ENCODE measurements at regions not wholly inside any gene's neighbourhood (a gene's known extent, or its start where the extent isn't known, plus 50 kb on each side); places are given as distances from the start of the nearest gene placed in this dataset.
"Not testable (repeated sequence)": the region's sequence is repeated elsewhere in the genome, so short reads cannot be mapped to it uniquely, and the experiment has no call there.

DNA sequence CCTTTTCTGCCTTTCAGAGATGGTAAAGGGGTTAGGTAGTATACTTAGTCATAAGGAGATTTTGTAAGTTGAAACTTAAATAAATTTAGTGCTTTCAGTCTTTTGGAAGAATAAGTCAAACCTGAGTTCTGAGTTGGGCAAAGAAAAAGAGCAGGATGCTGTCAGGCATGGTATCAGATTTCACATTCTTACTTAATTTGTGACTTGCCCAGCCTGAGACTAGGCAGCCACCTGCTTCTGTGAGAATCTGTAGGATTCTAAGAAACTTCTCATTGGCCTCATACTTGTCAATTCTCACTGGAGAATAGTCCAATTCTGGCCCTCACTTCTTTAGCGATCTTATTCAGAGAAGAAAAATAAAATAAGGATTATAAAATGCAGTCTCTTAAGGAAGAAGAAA is 577.5 kb downstream of the DIPK2A start:
- DNase-seq: no peak

DNA sequence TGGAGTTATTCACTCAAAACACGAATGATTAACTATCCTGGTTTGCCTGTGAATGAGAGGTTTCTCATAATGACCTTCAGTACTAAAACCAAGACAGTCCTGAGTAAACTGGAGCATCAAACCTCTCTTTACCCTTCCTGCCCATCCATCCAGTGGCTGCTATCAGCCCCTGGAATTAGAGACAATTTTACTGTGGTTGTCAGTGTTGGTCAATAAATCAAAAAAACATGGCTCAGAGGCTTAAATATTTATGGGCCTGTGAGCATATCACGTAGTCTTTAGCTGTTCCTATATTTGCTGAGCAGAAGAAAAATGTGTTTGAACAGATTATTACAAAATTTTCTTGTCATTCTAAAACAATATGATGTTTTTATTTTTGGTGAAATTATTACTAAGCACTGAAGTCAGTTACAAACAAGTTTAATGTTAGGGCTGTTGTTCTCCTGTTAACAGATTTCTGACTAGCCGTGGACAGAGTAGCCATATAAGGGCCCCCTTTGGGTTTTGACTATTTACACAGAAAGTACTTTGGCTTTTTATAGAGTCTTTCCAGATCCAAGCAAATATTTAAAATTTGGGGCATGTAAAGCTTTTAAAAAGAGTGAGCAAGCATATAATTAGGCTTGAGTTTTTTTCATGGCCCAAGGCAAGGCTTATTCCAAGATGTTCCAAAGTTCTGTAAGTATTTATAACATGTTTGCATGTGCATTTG is 580.9 kb downstream of the DIPK2A start:
- DNase-seq: no peak

DNA sequence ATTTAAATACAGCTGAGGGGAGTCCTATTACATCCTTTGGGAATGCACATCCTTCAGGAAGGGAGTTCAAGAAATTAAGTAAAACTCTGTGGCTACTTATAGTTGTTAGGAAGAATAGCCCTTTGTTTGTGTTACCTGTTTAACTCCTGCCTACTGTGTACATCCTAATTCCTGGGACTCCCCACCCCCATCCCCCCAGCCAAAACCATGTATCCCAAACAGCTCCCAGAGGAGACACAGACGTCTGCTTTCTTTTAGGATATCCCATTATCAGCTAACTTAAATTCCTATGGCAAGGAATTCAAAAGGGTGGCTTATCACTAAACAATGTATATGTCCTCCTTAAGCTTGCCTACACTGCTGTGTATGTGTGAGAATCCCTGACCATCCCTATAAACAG is 581.7 kb downstream of the DIPK2A start:
- DNase-seq: no peak

DNA sequence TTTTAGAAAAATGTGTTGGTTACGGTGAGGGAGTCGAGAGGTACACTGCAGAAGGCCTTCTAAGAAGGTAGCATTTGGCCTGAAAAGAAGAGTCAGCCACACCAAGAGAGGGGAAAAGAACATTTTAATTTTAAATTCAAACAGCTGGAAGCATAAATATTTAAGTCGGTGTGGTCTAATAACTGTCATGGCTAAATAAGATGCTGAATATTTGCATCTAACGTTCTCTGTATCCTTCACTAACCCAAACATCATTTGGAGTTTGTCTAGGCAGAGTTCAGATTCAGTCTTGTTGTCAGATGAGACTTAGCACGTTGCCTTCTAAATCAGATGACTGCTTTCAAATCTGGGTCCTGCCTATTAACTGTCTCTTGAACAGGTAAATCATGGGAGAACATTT is 583.3 kb downstream of the DIPK2A start:
- no peak for DNase-seq

DNA sequence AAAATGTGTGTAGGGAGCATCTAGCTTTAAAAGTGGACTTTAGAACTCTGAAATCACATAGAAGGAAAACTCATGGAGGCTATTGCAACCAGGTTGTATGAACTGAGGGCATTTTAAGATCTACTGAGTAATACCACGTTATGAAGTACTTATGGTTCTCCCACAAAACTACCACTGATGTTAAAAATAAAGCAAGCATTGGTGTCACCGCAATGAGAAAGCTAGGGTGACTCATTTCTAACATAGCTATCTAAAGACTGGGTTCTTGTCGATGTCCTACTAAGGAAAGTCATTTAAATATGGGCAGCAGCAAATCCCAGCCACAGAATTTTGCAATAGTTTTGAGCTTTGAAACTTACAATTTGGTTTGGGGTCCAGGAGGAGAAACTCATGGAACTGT is 584.8 kb downstream of the DIPK2A start:
- no peak for DNase-seq

DNA sequence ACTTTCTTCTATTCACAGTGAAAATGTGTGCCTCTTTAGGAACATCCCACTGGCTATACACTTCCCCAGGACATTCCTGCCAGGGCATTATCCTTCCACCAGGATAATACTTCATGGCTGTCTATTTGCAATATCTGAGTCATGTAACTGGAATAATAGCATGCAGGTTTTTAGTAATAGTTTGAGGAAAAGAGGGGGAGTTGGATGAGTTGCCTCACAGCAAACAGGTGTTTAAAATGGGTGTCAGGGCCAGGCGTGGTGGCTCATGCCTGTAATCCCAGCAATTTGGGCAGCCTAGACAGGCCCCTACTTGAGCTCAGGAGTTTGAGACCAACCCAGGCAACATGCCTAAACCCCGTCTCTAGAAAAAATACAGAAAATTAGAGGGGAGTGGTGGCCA is 585.9 kb downstream of the DIPK2A start:
- DNase-seq: no peak

DNA sequence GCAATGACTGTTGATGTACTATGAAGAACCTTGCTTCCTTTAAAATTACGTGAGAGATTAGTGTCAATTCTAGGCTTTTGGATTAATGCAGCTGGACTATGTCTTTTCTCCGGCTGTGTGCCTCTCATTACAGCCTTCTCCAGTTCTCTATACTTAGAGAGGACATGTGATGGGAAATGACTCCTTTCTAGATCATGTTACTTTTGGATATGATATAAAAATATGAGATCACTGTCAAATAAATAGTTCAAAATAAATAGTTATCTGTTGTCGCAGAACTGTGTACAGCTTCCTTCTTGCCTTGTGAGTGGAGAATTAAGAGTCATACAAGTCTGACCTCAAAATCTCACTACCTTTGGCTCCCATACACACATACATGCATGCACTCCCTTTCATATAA is 592.4 kb downstream of the DIPK2A start:
- no peak for DNase-seq

DNA sequence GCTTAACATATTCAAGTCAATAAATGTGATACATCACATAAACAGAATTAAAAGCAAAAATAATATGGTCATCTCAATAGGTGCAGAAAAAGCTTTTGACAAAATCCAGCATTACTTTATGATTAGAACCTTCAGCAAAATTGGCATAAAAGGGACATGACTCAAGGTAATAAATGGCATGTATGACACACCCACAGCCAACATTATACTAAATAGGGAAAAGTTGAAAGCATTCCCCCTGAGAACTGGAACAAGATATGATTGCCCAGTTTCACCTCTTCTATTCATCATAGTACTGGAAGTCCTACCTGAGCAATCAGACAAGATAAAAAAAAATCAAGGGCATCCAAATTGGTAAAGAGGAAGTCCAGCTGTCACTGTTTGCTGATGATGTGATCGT is 594.7 kb downstream of the DIPK2A start:
- DNase-seq: no peak

DNA sequence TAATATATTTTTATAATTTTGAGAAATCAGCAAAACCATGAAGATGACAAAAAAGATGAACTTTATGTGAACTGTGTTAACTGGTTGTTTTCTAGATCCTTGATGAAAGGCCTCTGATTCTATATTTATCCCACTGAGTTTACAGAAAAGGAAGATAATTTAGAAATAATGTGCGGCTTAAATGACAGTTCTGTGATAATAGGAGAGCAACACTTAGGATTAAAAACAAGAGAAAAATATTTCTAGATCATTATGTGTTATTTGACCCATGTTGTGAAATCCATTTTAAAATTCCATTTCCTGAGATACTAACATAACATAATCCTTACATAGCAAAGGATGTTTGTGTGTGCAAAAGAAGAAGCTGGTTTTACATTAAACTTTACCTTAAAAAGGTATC is 598.0 kb downstream of the DIPK2A start:
- no peak for DNase-seq

DNA sequence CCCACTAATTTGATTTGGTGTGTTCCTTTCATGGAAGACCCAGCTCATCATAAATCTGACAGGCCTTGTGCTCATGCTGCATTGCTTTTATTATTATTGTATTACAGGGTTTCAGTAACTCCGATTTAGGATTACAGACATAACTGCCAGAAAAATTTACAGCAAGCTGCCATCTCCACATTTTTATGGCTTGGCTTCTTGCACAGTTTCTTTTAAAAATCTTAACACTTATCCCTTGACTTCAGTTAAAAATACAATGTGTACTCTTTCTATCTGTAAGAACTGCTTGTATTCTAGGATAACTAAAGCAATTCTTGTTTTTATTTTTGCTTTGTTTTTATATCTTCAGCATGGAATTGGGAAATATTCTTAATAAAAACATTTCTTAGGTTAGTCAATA is 612.2 kb downstream of the DIPK2A start:
- DNase-seq: no peak

DNA sequence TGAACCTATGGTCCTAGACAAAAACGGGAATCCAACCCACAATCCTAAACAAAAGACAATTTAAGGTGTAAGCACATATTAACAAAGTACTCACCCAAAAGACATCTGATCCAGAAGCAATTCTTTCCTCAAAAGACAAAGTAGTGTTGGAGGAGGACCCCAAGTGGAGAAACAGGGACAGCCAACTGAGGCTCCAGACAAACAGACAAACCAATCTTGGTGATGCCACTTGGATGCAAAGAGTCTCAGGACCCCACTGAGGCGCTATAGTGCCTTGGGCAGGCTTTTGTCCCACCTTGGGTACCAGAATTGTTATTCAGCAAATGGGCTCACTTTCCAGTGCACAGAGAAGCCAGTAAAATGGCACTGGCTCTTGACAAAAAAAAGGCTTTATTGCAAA is 613.8 kb downstream of the DIPK2A start:
- no peak for DNase-seq

DNA sequence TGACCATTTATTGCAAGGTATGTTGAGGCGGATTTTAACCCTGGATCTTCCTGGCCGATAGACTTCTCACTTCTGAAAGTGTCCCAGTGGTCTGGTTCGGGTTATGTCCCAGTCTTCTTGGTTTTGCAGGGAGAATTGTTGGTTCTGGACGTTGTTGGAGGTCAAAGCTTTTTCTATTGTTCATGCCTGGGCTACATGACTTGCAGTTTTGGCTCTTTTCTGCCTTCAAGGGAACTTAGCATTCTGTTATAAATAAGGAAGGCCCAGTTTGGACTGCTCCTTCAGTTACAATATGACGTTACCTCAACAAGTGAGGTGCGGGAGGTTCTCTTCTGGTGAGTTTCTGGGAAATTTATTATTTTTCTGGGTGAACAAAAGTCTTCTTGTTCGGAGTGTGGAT is 614.3 kb downstream of the DIPK2A start:
- DNase-seq: no peak

DNA sequence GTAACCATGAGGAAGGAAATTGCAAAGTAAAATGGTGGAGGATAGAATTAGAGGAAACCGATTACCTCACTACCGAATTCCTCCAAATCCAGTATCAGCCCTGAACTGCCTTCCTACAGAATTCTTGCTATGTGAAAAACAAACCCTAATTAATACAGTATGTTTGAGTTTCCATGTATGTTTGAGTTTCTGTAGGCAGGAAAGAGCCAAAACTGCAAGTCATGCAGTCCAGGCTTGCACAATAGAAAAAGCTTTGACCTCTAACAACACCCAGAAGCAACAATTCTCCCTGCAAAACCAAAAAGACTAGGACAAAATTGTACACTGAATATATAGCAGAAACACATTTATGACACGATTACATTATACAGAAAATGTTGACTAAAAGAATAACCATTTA is 614.8 kb downstream of the DIPK2A start:
- no peak for DNase-seq

DNA sequence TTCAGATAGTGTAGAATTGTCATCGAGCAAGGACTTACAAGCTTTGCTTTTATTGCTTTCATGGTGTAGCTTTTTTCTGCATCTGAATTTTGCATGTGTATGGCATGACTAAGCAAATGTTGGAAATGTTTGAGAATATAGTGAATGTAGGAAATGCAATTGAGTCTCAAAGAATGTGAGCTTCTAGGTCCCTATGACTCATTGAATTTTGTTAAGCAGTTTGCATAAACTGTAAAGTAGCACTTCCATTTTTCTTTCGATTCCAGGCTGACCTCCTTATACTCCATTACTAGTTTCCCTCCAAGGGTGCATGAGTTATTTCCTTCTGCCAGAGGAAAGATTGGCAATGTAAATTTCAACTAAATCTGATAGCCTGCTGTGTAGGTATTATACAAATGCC is 619.2 kb downstream of the DIPK2A start:
- DNase-seq: no peak

DNA sequence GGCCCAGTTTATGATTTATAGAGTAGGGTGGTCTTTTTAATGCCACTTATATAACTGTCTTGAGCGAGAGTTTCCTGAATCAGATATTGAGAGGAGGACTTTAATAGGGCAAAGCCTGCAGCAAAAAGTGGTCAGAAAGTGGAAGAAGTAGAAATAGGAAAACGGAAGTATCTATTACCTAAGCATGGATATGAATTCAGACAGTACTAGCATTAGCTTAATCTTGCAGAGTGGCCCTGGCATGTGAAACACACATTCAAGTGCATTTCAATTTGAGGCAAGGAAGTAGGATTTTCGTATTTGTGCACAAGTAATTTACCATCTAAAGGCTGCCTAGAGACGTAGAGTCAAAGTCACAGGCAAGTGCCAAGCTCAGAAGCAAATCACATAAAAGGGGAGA is 622.3 kb downstream of the DIPK2A start:
- DNase-seq: no peak

DNA sequence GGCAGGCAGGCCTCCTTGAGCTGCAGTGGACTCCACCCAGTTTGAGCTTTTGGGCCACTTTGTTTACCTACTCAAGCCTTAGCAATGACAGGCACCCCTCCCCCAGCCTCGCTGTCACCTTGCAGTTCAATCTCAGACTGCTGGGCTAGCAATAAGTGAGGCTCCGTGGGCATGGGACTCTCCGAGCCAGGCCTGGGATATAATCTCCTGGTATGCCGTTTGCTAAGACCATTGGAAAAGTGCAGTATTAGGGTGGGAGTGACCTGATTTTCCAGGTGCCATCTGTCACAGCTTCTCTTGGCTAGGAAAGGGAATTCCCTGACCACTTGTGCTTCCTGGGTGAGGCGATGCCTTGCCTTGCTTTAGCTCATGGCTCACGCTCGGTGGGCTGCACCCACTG is 648.6 kb downstream of the DIPK2A start:
- not testable (repeated sequence) for DNase-seq

DNA sequence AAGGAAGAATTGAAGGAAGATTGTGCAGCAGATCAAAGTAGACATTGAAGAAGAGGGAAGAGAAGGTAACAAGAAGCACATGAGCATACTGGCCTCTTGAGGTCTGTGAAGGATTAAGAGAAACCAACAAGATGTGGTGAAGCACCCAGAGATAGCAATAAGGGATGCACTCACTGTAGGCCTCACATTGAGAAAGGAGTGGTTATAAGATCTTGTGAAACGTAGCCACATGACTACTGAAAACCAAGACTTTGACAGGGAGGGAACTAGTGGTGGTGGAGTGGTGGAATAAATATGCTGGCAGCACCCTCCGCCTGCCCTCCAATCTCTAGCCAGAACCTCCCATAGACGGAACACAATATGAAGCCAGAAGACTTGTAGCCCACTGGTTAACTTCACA is 651.2 kb downstream of the DIPK2A start:
- no peak for DNase-seq

DNA sequence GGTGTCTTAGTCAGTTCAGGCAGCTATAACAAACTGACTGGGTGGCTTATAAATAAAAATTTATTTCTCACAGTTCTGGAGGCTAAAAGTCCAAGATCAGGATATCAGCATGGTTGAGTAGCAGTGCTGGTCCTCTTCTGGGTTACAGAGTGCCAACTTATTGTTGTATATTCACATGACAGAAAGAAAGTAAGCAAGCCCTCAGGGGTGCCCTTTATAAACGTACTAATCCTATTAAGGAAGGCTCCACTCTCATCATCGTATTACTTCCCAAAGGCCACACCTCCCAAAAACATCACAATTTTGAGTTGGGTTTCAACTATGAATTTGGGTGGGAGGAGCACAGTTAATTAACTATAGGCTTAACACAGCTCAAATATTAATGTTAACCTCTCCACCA is 653.0 kb downstream of the DIPK2A start:
- DNase-seq: no peak

DNA sequence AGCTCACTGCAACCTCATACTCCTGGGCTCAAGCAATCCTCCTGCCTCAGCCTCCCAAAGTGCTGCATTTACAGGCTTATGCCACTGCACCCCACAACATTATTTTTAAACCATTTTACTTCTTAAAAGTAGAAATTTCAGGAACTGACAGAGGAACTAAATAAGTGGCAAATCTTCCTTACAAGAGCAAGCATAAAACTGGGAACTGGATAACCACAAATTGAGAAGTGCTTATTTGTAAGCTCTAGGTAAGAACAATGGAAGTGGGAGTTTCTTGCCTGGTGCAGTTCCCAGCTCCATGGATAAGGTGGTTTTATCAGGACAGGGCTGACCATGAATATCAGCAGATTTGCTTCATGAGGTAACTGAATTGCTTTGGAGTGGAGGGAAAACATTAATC is 655.2 kb downstream of the DIPK2A start:
- DNase-seq: no peak

DNA sequence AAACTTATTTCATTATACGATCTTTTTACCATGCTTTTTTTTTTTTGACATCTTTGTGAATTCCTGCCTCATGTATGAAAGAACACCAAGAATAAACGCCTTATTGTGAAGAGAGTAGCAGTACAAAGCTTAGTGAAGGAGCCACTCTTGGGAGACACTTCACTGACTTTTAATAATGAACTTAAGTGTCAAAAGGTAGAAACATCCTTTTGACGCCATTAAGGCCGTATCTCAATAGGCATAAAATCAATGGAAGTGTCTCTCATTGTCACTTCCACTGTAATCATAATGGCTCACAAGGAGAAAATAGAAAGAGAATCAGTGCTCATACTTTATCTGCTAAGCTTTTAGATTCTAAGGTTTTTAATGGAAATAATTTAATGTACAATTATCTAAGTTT is 657.8 kb downstream of the DIPK2A start:
- DNase-seq: no peak

DNA sequence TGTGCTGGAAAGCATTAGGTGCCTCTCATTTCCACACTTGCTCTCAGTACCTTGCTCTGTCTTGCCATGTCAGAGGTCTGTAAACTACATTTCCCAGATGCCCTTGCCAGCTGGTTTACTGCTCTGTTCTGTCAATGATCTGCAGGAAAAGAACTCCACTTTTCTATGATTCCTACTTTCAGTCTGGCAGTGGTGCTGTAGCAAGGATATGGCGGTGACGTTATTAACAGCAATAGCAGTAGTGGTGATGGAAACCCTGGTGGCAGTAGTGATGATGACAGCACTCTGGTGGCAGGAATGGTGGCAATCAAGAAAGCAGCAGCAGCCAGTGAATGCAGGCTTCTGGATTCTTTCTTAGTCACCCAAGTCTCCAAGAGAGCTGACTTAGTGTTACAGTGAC is 665.2 kb downstream of the DIPK2A start:
- no peak for DNase-seq

DNA sequence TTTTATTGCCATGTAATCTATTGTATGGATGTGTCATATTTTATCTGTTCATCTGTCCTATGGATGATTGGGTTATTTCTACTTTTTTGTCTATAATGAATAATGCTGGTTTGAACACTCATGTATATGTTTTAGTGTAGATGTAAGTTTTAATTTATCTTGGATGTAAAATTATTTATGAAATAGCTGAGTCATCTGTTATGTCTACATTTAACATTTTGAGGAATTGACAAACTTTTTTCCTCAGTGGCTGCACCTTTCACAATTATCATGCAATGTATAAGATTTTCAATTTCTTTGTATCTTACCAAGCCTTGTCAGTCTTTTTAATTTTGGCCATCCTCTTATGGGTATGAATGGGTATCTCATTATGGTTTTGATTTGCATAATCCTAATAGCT is 666.4 kb downstream of the DIPK2A start:
- no peak for DNase-seq

DNA sequence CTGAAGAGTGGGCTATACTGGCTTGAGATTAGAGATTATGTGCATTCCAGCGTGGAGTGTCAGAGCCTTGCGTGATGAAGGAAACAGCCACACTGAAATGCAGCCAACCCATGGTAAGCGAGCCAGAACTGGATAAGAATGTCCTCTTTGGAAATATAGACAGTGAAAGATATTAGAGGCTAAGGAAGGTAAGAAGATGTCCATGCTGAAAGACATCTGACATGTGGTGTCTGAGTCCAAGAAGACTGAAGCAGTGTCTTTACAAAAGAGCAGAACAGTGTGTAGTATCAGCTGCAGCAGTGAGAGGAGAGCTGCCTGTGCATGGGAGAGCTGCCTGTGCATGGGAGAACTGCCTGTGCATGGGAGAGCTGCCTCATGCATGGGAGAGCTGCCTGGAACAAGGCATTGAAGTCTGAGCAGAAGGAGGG is 672.2 kb downstream of the DIPK2A start:
- DNase-seq: no peak

DNA sequence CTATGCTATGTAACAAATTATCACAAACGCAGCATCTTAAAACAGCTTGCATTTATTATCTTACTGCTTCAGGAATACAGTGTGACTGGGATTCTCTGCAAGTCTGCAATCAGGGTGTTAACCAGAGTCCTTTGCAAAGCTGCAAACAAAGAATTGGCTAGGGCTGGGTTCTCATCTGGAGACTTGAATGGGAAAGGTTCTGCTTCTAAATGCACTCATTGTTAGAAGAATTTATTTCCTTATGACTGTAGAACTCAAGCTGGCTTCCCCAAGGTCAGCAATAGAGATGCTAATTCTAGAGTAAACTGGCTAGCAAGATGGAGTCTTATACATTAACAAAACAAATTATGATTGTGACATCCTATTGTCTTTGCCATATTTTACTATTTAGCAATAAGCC is 673.7 kb downstream of the DIPK2A start:
- no peak for DNase-seq

DNA sequence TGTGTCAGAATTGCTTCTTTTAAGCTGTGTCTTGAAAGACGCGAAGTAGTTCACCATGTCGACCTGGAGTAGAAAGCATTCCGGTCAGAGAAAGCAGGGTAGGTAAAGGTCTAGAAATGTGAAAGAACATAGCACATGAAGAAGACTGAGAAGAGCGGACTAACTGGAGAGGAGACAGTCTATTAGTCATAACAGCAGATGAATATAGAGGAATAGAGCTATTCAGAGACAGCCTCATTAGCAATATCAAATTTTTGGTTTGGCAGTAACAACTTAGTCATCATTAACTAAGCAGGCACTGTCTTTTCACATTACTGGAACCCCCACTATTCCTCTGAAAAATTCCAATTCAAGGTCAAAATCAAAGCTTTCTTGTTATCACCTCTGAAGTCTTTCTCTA is 678.8 kb downstream of the DIPK2A start:
- DNase-seq: no peak

DNA sequence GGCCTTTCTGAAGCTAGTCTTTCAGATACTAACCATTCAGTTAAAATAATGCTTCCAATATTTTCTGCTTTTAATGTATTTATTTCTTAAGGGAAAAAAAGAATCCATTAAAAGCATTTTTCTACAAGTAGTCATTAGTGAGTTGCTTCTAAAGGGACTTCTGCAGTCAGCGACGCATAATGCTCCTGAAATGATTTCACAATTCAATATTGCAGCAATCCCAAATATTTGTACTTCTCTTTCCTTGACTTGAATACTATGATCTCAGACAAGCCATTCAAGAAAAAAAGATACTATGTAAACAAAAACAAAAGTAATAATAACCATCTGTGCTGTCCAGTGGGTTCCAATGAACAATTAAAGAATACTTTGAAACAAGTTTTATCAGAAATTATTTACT is 681.0 kb downstream of the DIPK2A start:
- DNase-seq: no peak
